NCI-H2227 treated with DMSO at 0.1 percent for 48 hours (cell line): ENCODE measurements at regions not wholly inside any gene's neighbourhood (a gene's known extent, or its start where the extent isn't known, plus 50 kb on each side); places are given as distances from the start of the nearest gene placed in this dataset.
"Not testable (repeated sequence)": the region's sequence is repeated elsewhere in the genome, so short reads cannot be mapped to it uniquely, and the experiment has no call there.

Experiments
- DNase-seq: peaks from one replicate; lab custom pipeline; 2025; lab: John Stamatoyannopoulos, UW

DNA sequence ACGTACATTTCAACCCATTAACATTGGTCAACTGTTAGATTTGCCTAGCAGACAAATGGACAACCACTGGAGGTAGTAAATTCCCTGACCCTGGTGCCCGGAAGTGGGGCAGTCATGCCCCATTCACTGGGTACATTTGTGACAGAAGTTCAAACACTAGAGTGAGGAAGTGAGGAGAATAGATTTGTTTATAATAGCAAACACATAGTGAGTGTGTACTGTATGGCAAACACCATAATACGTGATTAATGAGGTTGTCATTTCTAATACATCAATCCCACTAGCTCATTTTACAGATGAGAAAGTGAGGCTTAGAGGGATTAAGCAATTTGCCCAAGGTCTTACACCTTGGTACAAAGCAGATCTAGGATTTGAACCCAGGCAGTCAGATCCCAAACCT lies 181.9 kb upstream of the MKLN1 start:
- no peak for DNase-seq

DNA sequence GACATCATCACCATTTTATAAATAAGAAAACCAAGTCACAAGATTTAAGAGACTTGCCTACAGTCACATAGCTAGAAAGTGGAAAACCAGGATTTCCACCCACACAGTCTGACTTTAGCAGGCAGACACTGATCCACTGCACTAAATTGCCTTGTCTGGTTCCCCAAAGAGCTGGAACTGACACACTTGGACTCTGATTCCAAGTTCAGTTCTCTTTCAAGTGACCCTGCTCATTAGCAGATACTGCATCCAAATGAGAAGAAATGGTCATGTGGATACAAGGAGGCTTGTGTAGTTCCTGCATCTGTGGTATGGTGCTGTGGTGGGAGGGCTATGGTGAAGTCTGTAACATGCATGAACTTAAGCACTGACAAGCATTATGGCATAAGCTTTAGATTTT lies 180.1 kb upstream of the MKLN1 start:
- no peak for DNase-seq

DNA sequence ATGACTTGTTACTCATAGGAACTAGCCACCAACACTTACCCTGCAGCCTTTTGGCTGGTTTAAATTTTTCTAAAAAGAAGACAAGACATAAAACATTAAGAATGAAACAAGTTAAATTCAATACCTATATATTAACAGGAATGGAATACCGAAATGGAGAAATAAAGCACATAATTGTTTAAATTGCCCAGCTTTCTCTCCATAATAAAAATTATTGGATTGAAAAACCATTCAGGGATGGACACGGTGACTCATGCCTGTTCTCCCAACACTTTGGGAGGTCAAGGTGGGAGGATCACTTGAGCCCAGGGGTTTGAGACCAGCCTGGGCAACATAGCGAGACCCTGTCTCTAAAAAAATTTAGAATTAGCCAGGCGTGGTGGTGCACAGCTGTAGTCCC lies 179.4 kb upstream of the MKLN1 start:
- no peak for DNase-seq

DNA sequence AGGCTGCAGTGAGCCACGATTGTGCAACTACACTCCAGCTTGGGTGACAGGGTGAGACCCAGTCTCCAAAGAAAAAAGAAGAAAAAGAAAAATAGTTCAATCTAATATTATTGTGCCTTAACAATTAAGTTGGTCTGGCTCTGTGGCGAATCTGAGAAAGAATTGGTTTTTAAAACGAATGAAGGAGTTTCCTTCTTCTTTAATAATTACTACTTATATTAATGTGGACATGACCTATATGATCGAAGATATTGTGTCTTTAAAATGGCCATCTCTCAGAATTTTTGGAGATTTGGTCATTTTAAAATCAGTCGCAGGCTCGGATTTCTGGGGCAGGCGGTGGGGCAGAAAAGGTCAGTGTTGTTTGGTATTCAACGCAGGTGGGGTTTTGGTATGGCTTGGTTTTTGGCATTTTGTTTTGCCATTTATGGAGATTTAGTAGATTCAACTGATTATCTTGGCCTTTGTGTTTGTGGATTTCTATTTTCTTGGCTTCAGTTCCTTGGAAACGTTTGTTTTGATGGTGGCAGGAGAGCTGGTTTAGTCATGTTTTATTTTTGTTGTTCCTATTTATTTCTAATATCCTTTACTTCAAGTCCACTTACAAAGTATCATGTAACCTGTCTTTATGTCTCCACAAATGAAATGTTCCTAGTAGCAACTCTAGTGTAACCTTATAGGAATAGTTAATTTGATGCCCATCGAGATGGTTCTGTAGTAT lies 178.8 kb upstream of the MKLN1 start:
- DNase-seq: no peak

- no peak for DNase-seq
Observed at GRCh38 chr7:131149429-131149773, 178.3 kb upstream of the MKLN1 start.

DNA sequence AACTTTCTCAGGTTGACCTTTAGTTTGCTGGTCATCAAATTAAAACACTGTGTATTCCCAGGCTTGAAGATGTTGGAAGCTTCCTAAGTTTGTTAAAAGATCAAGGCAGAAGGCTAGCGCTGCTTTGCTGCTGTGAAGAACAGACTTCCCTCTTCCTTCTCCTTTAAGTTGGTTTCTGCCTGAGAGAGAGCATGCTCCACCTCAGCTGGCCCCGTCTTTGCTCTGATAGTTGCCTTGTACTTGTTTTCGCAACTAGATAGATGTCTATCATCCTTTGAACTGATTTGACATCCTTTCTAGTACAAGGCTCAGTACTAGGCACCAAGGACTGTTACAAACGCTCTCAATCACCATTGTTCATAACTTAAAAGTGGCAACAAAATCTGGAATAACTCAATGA lies 177.8 kb upstream of the MKLN1 start:
- no peak for DNase-seq

GRCh38 chr7:131151034-131151433 lies 176.6 kb upstream of the MKLN1 start:
- DNase-seq: no peak

DNA sequence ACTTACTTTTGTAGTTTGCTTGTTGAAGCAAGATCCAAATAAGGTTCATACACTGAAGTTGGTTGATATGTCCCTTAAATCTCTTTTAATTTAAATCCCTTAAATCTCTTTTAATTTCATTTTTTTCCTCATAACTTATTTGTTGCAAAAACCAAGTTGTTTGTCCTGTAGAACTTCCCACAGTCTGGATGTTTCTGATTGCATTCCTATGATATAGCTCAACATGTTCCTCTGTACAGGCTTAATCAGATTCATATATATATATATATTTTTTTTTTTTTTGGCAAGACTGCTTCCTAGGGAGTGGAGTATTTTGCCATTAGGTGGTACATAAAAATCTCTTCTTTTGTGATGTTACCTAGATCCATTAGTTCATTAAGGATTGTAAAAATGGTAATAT lies 174.9 kb upstream of the MKLN1 start:
- DNase-seq: no peak

DNA sequence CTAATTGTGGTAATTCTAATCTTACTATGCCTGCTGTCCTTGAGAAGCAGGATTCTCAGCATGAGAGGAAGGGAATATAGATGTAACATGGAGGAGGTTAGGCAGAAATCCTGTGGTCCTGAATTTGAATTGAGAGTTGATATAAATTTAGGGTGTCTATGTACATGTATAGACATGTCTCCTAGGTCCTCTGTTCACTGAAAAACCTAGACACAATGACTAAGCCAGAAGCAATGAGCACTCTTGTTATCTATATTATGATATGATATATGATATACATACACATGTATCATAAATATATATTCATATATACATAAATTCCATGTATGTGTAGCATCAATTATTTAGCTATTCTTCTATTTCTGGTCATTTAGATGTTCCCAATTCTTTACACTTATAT lies 173.3 kb upstream of the MKLN1 start:
- DNase-seq: no peak

DNA sequence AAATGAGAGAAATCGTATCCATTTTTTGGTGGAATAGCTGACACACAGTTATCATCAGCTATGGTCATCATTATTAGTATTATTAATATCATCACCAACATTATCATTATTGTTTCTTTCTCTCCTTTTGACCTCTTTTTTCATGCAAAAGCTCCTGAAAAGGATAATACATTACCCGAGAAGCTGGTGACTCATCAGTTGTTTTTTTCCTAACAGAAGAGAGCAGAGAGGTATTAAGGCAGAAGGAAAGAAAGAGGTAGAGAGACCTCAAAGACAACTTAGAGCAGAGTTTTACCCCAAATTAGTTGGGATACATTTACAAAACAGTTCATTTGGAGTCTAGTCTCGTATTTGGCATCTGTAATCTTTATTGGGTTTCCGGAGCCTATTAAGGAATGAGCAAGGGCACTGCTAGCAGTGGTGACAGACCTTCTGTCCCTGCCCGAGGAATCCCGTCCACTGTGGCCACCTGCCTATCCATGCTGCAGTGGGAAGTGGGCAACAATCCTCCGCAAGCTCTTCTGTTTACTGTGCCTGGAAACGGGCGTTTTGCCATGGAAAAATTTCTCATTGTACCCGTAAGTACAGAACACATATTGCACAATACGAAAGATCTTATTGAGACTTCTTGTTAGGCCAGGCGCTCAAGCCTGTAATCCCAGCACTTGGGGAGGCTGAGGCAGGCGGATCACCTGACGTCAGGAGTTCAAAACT lies 170.0 kb upstream of the MKLN1 start:
- DNase-seq: no peak

DNA sequence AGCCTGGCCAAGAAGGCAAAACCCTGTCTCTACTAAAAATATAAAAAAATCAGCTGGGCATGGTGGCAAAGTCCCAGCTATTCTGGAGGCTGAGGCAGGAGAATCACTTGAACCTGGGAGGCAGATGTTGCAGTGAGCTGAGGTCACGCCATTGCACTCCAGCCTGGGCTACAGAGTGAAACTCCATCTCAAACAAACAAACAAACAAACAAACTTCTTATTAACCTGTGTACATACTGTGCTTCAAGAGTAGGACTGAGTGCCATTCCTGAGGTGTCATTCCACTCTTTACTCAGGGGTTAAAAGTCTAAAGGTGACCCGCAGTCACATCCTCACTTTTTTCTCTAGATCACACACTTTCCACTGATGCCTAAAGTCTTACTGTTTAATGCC lies 169.4 kb upstream of the MKLN1 start:
- DNase-seq: not testable (repeated sequence)

DNA sequence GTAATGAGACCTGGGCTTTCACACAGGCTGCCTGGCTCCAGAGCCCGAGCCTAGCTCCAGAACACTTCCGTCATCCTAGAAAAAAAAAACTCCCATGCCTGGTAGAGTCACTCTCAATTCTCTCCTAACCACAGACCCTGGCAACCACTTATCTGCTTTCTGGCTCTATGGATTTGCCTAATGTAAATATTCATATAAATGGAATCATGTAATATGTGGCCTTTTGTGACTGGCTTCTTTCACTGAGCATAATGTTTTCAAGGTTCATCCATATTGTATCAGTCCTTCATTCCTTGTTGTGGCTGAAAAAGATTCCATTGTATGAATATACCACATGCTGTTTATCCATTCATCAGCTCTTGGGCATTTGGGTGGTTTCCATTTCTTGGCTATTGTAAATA lies 167.7 kb upstream of the MKLN1 start:
- no peak for DNase-seq

DNA sequence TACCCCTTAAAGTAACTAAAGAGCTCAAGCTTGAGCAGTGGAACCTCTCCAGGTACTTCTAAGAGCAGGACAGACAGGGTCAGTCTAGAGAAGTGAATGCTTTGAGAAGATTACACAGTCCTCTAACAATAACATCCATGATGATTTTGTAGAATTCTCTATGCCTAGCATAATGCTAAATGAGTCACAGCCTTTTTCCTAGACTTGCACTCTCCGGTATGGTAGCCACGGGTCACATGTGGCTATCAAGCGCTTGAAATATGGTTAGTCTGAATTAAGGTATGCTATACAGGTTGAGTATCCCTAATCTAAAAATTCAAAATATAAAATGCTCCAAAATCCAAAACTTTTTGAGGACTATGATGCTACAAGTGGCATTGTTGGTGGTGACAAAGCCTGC lies 166.6 kb upstream of the MKLN1 start:
- no peak for DNase-seq

GRCh38 chr7:131164025-131164925 lies 163.4 kb upstream of the MKLN1 start:
- no peak for DNase-seq

- no peak for DNase-seq
Observed at GRCh38 chr7:131166066-131166465, 161.6 kb upstream of the MKLN1 start.

DNA sequence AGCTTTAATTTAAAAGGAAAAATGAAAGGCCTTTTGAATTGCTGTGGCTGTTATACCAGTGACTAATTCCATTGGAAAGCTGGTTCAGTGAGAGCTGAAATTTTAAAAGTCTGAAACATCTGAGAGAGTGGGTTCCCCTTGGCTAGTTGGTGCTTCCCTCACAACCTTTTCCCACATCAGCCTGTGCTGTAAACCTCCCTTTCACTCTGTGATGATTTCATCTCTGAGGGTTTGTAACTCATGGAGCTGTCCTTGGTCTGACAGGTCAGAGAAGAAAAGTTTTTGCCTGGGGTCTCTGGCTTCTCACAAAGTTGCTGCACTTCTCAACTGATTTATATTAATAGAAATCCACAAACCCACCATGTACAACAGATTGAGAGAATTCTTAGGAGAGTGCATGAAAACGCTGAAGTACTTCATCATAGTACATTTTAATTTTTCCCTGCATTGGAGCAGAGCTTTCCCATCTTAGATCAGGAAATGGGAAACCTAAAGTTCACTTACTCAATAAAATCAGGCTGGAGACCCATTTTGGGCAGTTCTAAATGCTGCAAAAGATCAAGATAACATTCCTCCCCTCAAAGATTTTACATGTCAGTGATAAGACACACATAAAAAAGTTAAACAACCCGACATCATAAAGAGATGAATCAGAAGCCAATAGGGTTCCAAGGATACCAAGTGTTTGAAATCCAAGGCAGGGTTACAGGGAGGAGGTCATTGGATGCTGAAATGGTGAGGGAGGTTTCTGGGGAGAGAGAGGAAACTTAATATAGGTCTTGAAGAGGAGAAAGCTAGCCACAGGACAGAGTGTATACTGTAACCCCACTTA lies 157.0 kb upstream of the MKLN1 start:
- DNase-seq: no peak

- no peak for DNase-seq
Observed at GRCh38 chr7:131173145-131173890, 154.4 kb upstream of the MKLN1 start.

- no peak for DNase-seq
Observed at GRCh38 chr7:131174391-131174790, 153.3 kb upstream of the MKLN1 start.

- DNase-seq: no peak
Observed at GRCh38 chr7:131174855-131175254, 152.8 kb upstream of the MKLN1 start.

GRCh38 chr7:131182446-131183058 lies 145.1 kb upstream of the MKLN1 start:
- peak; percentile 33 for DNase-seq

DNA sequence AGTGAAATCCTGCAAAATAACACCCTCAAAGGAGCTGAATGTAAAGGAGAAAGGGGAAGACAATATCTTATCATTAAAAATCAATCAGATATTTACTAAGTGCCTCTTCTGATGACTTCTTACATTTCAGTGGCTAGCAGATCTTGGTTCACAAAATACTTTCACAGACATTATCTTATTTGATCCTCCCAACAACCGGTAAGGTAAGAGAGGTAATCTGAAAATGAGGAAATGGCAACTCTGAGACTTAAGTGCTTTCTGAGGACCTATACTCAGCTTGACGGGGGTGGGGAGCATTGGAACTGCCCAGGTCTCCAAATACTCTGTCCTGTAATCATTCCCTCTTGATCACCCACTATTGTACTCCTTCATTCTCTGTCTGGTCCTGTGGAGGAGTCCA lies 144.6 kb upstream of the MKLN1 start:
- no peak for DNase-seq
